ENCODE measurements at regions not wholly inside any gene's neighbourhood (a gene's known extent, or its start where the extent isn't known, plus 50 kb on each side); places are given as distances from the start of the nearest gene placed in this dataset.

DNA sequence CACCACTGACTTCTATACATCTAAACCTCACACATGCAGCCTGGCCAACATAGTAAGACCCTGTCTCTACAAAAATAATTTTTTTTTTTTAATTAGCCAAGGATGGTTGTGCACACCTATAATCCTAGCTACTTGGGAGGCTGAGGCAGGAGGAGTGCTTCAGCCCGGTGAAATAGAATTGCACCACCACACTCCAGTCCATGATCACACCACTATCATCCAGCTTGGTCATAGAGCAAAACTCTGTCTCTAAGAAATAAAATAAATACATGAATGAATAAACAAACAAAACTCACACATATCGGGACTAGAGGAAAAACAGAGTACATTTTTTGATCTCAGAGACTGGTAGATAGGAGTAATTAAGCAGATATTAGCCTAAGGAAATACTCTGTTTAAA lies 66.6 kb upstream of the PDE5A start:
- DNase-seq = no peak
- Histone ChIP-seq H3K9me3 (ENCODE audit: control insufficient read depth in 2 of 3, low read length in 3 of 3) (peaks cover 0 to 10% (median 0%) of the 10 kb centered on the region in 3 experiments), H3K4me1 (ENCODE audit: control insufficient read depth in 2 of 2, insufficient read depth in 2 of 2, low read length in 2 of 2) (no peaks in the 10 kb centered on the region), H3K4me3 (ENCODE audit: low read length) (no peak overlapping the region), H3K27me3 (ENCODE audit: control insufficient read depth in 2 of 2, insufficient read depth in 2 of 2, low read length in 2 of 2) (no peaks in the 10 kb centered on the region), H3K36me3 (ENCODE audit: control insufficient read depth in 2 of 3, insufficient read depth in 3 of 3, low read length in 3 of 3) (no peaks in the 10 kb centered on the region), H3K27ac (ENCODE audit: low read depth, low read length) (no peak overlapping the region)
- H3K4me3 Mint-ChIP-seq = no peak overlapping the region
- intact Hi-C loops (cut with micrococcal nuclease) = no loop called here
- POLR2A ChIA-PET = no interaction called here
- ATAC-seq = no peak
- H3K36me3 Mint-ChIP-seq = peaks cover 0 to 4% (median 0%) of the 10 kb centered on the region in 5 donors
- CTCF ChIA-PET = no interaction called here
- H3K27me3 Mint-ChIP-seq = peaks cover 2 to 42% (median 35%) of the 10 kb centered on the region in 5 donors
- H3K27ac Mint-ChIP-seq = no peak overlapping the region
- H3K9me3 Mint-ChIP-seq = peaks cover 6 to 21% (median 13%) of the 10 kb centered on the region in 11 donors
- no peaks in the 10 kb centered on the region for H3K4me1 Mint-ChIP-seq

GRCh38 chr4:119693126-119693525 lies 64.5 kb upstream of the PDE5A start:
- Mint-ChIP-seq H3K36me3 (no peaks in the 10 kb centered on the region), H3K9me3 (peaks cover 5 to 29% (median 10%) of the 10 kb centered on the region in 11 donors), H3K4me3 (no peak overlapping the region), H3K27me3 (peaks cover 2 to 45% (median 27%) of the 10 kb centered on the region in 5 donors), H3K27ac (no peak overlapping the region), H3K4me1 (no peaks in the 10 kb centered on the region)
- ChIA-PET POLR2A (no interaction called here), CTCF (no interaction called here)
- Histone ChIP-seq H3K9me3 (ENCODE audit: control insufficient read depth in 2 of 3, low read length in 3 of 3) (peaks cover 0 to 10% (median 0%) of the 10 kb centered on the region in 3 experiments), H3K4me1 (ENCODE audit: control insufficient read depth in 2 of 2, insufficient read depth in 2 of 2, low read length in 2 of 2) (no peaks in the 10 kb centered on the region), H3K27me3 (ENCODE audit: control insufficient read depth in 2 of 2, insufficient read depth in 2 of 2, low read length in 2 of 2) (no peaks in the 10 kb centered on the region), H3K36me3 (ENCODE audit: control insufficient read depth in 2 of 3, insufficient read depth in 3 of 3, low read length in 3 of 3) (no peaks in the 10 kb centered on the region), H3K4me3 (ENCODE audit: low read length) (no peak overlapping the region), H3K27ac (ENCODE audit: low read depth, low read length) (no peak overlapping the region)
- no peak for DNase-seq
- intact Hi-C loops (cut with micrococcal nuclease) = no loop called here
- ATAC-seq = no peak

- peaks cover 5 to 29% (median 10%) of the 10 kb centered on the region in 11 donors for H3K9me3 Mint-ChIP-seq
Observed at GRCh38 chr4:119692001-119692400, 63.4 kb upstream of the PDE5A start.

DNA sequence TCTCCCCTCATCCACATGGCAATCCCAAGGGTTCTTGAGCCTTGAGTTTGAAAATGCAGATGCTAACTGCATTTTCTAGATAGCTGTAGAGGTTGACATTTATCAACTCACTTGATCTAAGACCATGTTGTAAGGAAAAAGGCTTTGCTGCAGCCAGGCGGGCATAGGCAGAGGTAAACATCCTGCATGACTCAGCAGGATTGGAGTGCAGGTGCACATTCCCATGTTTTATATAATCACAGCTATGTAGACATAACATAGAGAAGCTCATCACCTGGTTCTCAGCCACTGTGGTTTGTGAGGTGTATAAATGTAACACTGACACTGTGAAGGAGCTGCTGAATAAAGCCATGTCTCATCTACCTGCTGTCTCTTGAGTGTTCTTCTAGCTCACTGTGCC lies 62.3 kb upstream of the PDE5A start:
- Mint-ChIP-seq H3K36me3 (no peaks in the 10 kb centered on the region), H3K4me1 (no peaks in the 10 kb centered on the region), H3K27ac (no peak overlapping the region), H3K4me3 (no peak overlapping the region), H3K27me3 (peaks cover 2 to 39% (median 18%) of the 10 kb centered on the region in 5 donors), H3K9me3 (peaks cover 5 to 29% (median 11%) of the 10 kb centered on the region in 11 donors)
- peak in 1 of 9 donors; percentile 3 for DNase-seq
- H3K27ac ChIP-seq (ENCODE audit: low read depth, low read length) = no peak overlapping the region
- ChIA-PET POLR2A (no interaction called here), CTCF (no interaction called here)
- no peak overlapping the region for H3K4me3 ChIP-seq (ENCODE audit: low read length)
- H3K4me1 ChIP-seq (ENCODE audit: control insufficient read depth in 2 of 2, insufficient read depth in 2 of 2, low read length in 2 of 2) = no peaks in the 10 kb centered on the region
- no peak for ATAC-seq
- intact Hi-C loops (cut with micrococcal nuclease) = no loop called here
- no peaks in the 10 kb centered on the region for H3K36me3 ChIP-seq (ENCODE audit: control insufficient read depth in 2 of 3, insufficient read depth in 3 of 3, low read length in 3 of 3)
- H3K27me3 ChIP-seq (ENCODE audit: control insufficient read depth in 2 of 2, insufficient read depth in 2 of 2, low read length in 2 of 2) = no peaks in the 10 kb centered on the region
- peaks cover 0 to 10% (median 0%) of the 10 kb centered on the region in 3 experiments for H3K9me3 ChIP-seq (ENCODE audit: control insufficient read depth in 2 of 3, low read length in 3 of 3)

More at GRCh38 chr4:119692001-119692400, 63.4 kb upstream of the PDE5A start:
- Mint-ChIP-seq H3K27ac (no peak overlapping the region), H3K27me3 (peaks cover 2 to 39% (median 22%) of the 10 kb centered on the region in 5 donors), H3K4me1 (no peaks in the 10 kb centered on the region), H3K36me3 (no peaks in the 10 kb centered on the region), H3K4me3 (no peak overlapping the region)
- no peak for ATAC-seq
- POLR2A ChIA-PET = no interaction called here
- H3K4me3 ChIP-seq (ENCODE audit: low read length) = no peak overlapping the region
- no peaks in the 10 kb centered on the region for H3K27me3 ChIP-seq (ENCODE audit: control insufficient read depth in 2 of 2, insufficient read depth in 2 of 2, low read length in 2 of 2)
- H3K9me3 ChIP-seq (ENCODE audit: control insufficient read depth in 2 of 3, low read length in 3 of 3) = peaks cover 0 to 10% (median 0%) of the 10 kb centered on the region in 3 experiments
- intact Hi-C loops (cut with micrococcal nuclease) = no loop called here
- no peak for DNase-seq
- CTCF ChIA-PET = no interaction called here
- H3K27ac ChIP-seq (ENCODE audit: low read depth, low read length) = no peak overlapping the region
- H3K4me1 ChIP-seq (ENCODE audit: control insufficient read depth in 2 of 2, insufficient read depth in 2 of 2, low read length in 2 of 2) = no peaks in the 10 kb centered on the region
- H3K36me3 ChIP-seq (ENCODE audit: control insufficient read depth in 2 of 3, insufficient read depth in 3 of 3, low read length in 3 of 3) = no peaks in the 10 kb centered on the region

GRCh38 chr4:119688446-119688845 lies 59.8 kb upstream of the PDE5A start:
- Histone ChIP-seq H3K9me3 (ENCODE audit: control insufficient read depth in 2 of 3, low read length in 3 of 3) (peaks cover 0 to 10% (median 0%) of the 10 kb centered on the region in 3 experiments), H3K36me3 (ENCODE audit: control insufficient read depth in 2 of 3, insufficient read depth in 3 of 3, low read length in 3 of 3) (no peaks in the 10 kb centered on the region), H3K4me3 (ENCODE audit: low read length) (no peak overlapping the region), H3K27me3 (ENCODE audit: control insufficient read depth in 2 of 2, insufficient read depth in 2 of 2, low read length in 2 of 2) (no peaks in the 10 kb centered on the region), H3K4me1 (ENCODE audit: control insufficient read depth in 2 of 2, insufficient read depth in 2 of 2, low read length in 2 of 2) (no peaks in the 10 kb centered on the region), H3K27ac (ENCODE audit: low read depth, low read length) (no peak overlapping the region)
- Mint-ChIP-seq H3K36me3 (no peaks in the 10 kb centered on the region), H3K4me1 (no peaks in the 10 kb centered on the region), H3K4me3 (no peak overlapping the region), H3K27ac (no peak overlapping the region), H3K9me3 (peaks cover 5 to 29% (median 11%) of the 10 kb centered on the region in 11 donors), H3K27me3 (peaks cover 2 to 43% (median 14%) of the 10 kb centered on the region in 5 donors)
- POLR2A ChIA-PET = interaction anchor here (0.9 kb wide), 1 partner anchor 76 kb away, joined by 3 read pairs; no protein-coding TSS in a partner anchor
- intact Hi-C loops (cut with micrococcal nuclease) = no loop called here
- ATAC-seq (no peak), DNase-seq (no peak)
- CTCF ChIA-PET = no interaction called here

DNA sequence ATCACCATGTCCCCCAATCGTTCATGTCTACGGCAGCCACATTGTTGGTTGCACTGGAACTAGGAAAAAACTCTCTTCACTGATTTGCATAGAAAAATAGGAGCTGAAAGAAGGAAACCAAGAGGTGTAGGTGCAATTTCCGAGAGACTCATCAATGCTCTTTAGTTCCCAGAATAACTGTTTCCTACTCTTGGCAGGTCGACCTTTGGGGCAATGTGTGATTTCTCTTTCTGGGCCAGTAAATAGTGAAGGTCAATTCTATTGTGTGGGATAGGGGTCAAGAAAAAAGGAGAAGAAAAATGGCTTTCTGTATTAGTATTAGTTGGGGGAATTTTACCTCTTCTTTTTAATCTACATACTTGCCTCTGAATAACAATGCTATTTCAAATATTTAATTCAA lies 55.9 kb upstream of the PDE5A start:
- DNase-seq (no peak), ATAC-seq (no peak)
- Histone ChIP-seq H3K4me1 (ENCODE audit: control insufficient read depth in 2 of 2, insufficient read depth in 2 of 2, low read length in 2 of 2) (no peaks in the 10 kb centered on the region), H3K27me3 (ENCODE audit: control insufficient read depth in 2 of 2, insufficient read depth in 2 of 2, low read length in 2 of 2) (no peaks in the 10 kb centered on the region), H3K27ac (ENCODE audit: low read depth, low read length) (no peak overlapping the region), H3K9me3 (ENCODE audit: control insufficient read depth in 2 of 3, low read length in 3 of 3) (no peaks in the 10 kb centered on the region), H3K4me3 (ENCODE audit: low read length) (no peak overlapping the region), H3K36me3 (ENCODE audit: control insufficient read depth in 2 of 3, insufficient read depth in 3 of 3, low read length in 3 of 3) (no peaks in the 10 kb centered on the region)
- H3K4me1 Mint-ChIP-seq = no peaks in the 10 kb centered on the region
- intact Hi-C loops (cut with micrococcal nuclease) = no loop called here
- H3K9me3 Mint-ChIP-seq = peaks cover 0 to 6% (median 0%) of the 10 kb centered on the region in 11 donors
- POLR2A ChIA-PET = no interaction called here
- peaks cover 0 to 31% (median 14%) of the 10 kb centered on the region in 5 donors for H3K27me3 Mint-ChIP-seq
- CTCF ChIA-PET = no interaction called here
- H3K36me3 Mint-ChIP-seq = no peaks in the 10 kb centered on the region
- no peak overlapping the region for H3K4me3 Mint-ChIP-seq
- H3K27ac Mint-ChIP-seq = no peak overlapping the region

DNA sequence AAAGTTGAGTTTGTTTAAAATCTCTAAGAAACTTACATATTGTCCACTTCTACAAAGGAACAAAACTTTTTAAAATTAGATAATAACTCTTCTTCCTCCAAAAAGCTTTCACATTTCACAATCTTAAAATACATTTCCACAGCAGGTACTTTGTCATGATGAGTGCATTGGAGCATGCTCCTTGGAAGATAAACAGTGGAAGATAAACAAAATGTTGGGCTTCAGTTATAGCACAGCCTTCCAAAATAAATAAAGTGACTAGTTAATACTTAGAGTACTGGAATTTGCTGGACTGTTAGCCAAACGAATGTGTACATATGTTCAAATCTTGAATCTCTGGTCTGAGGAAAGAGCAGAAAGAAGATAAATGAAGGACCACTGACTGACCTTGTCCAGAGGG lies 54.9 kb upstream of the PDE5A start:
- H3K27me3 ChIP-seq (ENCODE audit: control insufficient read depth in 2 of 2, insufficient read depth in 2 of 2, low read length in 2 of 2) = no peaks in the 10 kb centered on the region
- ATAC-seq (no peak), DNase-seq (no peak)
- H3K4me3 Mint-ChIP-seq = no peak overlapping the region
- no peaks in the 10 kb centered on the region for H3K4me1 Mint-ChIP-seq
- POLR2A ChIA-PET = no interaction called here
- no peak overlapping the region for H3K27ac Mint-ChIP-seq
- H3K36me3 Mint-ChIP-seq = no peaks in the 10 kb centered on the region
- peaks cover 0 to 25% (median 14%) of the 10 kb centered on the region in 5 donors for H3K27me3 Mint-ChIP-seq
- intact Hi-C loops (cut with micrococcal nuclease) = no loop called here
- H3K9me3 Mint-ChIP-seq = peaks cover 0 to 4% (median 0%) of the 10 kb centered on the region in 11 donors
- H3K4me3 ChIP-seq (ENCODE audit: low read length) = no peak overlapping the region
- H3K4me1 ChIP-seq (ENCODE audit: control insufficient read depth in 2 of 2, insufficient read depth in 2 of 2, low read length in 2 of 2) = no peaks in the 10 kb centered on the region
- CTCF ChIA-PET = no interaction called here
- H3K36me3 ChIP-seq (ENCODE audit: control insufficient read depth in 2 of 3, insufficient read depth in 3 of 3, low read length in 3 of 3) = no peaks in the 10 kb centered on the region
- no peaks in the 10 kb centered on the region for H3K9me3 ChIP-seq (ENCODE audit: control insufficient read depth in 2 of 3, low read length in 3 of 3)
- no peak overlapping the region for H3K27ac ChIP-seq (ENCODE audit: low read depth, low read length)

Data from naive thymus-derived CD4-positive, alpha-beta T cell (primary cell).